GM12873 (cell line): ENCODE measurements at regions not wholly inside any gene's neighbourhood (a gene's known extent, or its start where the extent isn't known, plus 50 kb on each side); places are given as distances from the start of the nearest gene placed in this dataset.

Source experiments
- TF ChIP-seq, protein P1 (sequence below): IDR thresholded peaks from 2 replicates; pipeline ENCODE4 v1.5.1; 2012; ENCODE audit warnings: low read depth, mild to moderate bottlenecking, moderate library complexity, low read length, control low read depth; ENCODE audit not compliant: insufficient read depth; ENCODE audit errors: missing control alignments

DNA sequence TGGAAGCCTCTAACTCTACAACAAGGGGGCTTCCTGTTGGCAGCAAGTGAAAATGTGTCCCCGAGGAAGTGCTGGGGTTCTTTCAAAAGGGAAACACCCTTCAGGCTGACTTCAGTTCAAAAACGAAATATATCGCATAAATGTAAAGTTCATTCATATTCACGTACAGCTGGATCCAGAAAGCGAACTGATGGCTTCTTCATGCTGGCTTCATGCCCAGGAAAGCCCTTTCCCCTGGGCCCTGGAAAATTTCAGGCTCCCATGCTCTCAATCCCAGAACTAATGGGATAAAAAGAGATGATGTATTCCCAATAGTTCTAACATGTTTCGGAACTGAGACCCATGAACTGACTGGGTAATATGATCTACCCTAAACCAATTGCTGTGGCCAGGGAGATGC lies 104.7 kb upstream of the CDH13 start:
- TF ChIP-seq, protein P1, sequence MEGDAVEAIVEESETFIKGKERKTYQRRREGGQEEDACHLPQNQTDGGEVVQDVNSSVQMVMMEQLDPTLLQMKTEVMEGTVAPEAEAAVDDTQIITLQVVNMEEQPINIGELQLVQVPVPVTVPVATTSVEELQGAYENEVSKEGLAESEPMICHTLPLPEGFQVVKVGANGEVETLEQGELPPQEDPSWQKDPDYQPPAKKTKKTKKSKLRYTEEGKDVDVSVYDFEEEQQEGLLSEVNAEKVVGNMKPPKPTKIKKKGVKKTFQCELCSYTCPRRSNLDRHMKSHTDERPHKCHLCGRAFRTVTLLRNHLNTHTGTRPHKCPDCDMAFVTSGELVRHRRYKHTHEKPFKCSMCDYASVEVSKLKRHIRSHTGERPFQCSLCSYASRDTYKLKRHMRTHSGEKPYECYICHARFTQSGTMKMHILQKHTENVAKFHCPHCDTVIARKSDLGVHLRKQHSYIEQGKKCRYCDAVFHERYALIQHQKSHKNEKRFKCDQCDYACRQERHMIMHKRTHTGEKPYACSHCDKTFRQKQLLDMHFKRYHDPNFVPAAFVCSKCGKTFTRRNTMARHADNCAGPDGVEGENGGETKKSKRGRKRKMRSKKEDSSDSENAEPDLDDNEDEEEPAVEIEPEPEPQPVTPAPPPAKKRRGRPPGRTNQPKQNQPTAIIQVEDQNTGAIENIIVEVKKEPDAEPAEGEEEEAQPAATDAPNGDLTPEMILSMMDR = no peak

DNA sequence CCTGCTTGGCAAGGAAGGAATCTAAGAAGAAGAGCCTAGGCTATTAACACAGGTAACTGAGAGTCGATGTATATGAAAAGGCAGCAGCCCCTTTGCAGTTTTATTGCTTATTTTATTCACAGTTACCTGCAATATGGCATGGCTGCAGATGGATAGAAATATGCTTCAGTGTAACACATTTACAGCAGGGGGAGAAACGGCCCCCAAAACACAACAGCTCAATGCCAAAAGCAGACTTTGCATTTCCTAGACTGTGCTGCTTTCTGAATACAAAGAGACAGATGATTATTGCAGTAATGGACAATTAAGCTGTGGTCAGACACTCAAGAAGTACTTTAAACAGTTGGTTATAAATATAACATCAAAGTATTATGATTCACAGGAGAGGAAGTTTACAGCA lies 108.0 kb upstream of the CDH13 start:
- TF ChIP-seq, protein P1 = no peak

DNA sequence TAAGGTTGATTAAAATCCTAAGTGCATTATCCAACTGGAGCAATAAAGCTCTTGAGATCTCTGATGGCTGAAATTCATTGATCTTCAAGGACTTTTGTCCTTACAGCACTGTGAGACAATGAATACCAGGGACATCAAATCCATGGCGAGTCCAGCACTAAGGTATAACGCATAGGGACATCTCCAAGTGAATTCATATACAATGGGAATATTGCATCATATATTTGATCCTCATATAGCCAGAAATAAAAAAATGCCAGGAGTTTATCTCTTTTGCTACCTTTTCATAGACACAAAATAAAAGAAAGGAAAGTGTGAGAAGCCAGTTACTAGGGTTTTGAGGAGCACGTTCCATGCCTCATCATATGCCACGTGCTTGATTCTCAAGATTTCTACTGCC lies 112.5 kb upstream of the CDH13 start:
- TF ChIP-seq, protein P1 = no peak

DNA sequence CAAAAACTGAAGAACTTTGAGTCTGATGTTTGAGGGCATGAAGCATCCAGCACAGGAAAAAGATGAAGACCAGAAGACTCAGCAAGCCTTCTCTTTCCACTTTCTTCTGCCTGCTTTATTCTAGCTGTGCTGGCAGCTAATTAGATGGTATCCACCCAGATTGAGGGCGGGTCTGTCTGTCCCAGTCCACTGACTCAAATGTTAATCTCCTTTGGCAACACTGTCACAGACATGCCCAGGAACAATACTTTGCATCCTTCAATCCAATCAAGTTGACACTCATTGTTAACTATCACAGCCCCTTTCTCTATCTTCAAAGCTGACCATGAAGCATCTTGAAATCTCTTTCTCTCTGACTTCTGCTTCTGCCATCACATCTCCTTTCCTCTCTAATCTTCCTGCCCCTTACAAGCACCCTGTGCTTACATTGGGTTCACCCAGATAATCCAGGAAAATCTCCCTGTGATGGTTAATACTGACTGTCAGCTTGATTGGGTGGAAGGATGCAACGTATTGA lies 115.9 kb upstream of the CDH13 start:
- TF ChIP-seq, protein P1 = no peak

DNA sequence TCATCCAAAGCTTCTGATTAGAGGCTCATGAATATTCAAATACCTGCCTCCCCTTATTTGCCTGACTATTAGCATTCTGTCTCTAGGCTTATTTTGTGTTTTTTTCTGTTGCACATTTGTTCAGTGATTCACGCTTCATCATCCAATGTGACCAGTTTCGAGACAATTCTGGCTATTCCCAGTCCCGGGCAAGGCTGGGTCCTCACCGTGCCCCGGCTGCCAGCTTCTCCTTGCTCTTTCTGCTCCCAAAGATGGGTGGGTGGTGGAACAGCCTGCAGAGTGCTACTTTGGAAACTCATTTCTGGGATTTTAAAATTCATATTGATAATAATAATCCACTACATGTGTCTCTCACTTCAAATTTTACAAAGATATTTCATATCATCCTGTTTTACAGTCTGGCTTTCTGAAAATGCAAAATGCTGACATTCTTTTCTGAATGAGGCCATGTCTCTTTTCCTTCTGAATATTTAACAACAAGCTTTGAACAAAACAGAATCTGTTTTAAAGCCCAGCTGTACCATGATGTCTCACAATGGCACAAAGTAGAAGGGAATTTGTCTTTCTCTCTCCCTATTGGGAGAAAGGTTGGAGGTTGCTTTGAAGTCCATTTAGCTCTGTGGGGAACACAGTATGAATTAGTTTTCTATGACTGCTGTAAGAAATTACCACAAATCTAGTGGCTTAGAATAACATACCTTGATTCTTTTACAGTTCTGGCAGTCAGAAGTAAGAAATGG lies 116.9 kb upstream of the CDH13 start:
- TF ChIP-seq, protein P1 = no peak

DNA sequence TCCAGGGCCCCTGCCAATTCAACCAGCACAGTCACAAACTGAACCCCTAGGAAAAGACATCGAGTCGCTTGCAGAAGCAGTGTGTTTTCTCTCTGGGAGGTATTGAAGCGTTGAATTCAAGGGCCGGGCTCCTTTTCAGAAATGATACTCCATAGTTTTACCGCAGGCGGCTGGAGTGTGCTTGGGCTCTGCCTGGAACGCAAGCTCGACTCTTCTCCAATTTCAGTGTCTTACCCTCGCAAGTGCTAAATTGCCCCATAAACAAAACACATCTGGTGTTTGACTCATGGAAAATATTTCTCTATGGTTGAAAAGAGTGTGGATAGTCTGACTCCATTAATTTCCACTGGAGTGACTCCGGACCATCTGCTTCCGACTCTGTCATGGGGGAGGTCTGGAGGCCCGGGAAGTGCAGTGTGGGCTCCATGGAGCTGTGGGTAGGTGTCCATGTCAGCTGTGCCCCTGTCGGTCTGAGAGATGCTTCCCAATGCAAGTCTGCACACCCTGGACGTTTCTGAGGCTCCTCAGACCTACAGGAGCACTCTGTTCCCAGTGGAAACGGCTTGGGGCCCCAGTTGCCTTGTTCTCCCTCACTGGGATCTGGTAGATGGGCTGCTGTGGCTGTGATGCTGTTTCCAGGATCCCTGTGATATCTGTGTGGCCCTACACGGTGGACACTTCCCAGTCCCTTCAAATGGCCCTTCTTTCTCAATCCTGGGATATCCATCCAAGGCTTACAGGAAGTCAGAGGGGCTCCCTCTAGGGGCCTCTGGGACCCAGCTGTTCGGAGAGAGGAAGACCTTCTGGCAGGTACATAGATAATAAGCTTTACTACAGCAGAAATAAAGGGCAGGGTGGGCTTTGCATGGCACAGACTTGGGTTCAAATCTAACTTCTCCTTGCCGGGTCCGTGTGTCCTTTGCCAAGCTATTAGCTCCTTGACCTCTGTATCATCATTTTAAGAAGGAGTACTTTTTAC lies 119.8 kb upstream of the CDH13 start:
- TF ChIP-seq, protein P1 = no peak

DNA sequence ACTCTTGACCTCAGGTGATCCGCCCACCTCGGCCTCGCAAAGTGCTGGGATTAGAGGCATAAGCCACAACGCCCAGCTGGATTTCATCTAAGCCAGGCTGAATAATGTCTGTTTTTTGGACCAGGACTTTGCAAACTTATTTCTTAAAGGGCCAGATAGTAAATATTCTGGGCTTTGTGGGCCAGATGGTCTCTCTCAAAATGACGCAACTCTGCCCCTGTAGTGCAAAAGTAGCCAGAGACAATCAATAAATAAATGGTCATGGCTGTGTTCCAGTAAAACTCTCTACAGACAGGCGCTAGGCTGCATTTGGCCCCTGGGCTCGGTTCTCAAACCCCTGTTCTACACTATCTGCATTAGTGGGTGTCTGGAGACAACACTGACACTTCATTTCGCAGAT lies 121.9 kb upstream of the CDH13 start:
- TF ChIP-seq, protein P1 = no peak
